SK-N-MC (cell line): ENCODE measurements at regions not wholly inside any gene's neighbourhood (a gene's known extent, or its start where the extent isn't known, plus 50 kb on each side); places are given as distances from the start of the nearest gene placed in this dataset.

Source experiments
- EZH2 ChIP-seq: fragments of 200-600 bp; sonication (generic); IDR thresholded peaks from one replicate; pipeline ENCODE4 v1.6.1; 2017; ENCODE audit warnings: antibody characterized with exemption
- FOXP2 ChIP-seq: optimal IDR thresholded peaks from 2 replicates; pipeline ENCODE3; 2011; ENCODE audit warnings: mild to moderate bottlenecking, moderate library complexity; ENCODE audit not compliant: insufficient read depth; ENCODE audit errors: extremely low read length, control extremely low read depth

DNA sequence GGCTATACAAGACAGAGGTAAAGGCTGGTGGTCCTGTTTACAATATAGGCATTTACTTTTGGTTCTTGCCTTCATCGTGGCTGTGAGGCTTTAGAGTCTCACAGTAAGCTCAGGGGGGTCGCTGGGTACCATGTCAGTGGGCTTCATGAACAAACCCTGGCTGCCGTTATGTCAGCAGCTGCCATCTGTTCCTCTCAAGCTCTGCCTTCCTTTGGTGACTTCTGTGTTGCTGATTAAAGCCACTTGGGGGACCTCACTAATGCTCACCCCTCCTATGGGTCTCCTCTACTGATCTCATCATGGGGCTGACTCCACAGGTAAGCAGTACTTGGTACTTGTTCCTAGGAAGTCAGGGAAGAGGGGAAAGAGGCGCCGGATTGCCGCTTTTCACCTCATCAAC is 268.7 kb downstream of the TTC6 start:
- TF ChIP-seq FOXP2 (no peak), EZH2 (no peak)
